ENCODE measurements at regions not wholly inside any gene's neighbourhood (a gene's known extent, or its start where the extent isn't known, plus 50 kb on each side); places are given as distances from the start of the nearest gene placed in this dataset.

- ChIA-PET CTCF (no interaction called here), RAD21 (ENCODE audit: low non-redundant PET in 1 of 2, low total read pairs in 2 of 2, uncharacterized antibody in 2 of 2, unreplicated experiment in 2 of 2) (no interaction called here), POLR2A (no interaction called here)
- intact Hi-C loops (cut with micrococcal nuclease) = no loop called here
- no peak for DNase-seq (ENCODE audit: low read depth, low spot score)
- Histone ChIP-seq H3K4me3 (replicated peaks in 1 of 2; ENCODE audit: low read depth in 1 of 2, low read length in 2 of 2) (no peak overlapping the region), H3K79me2 (ENCODE audit: insufficient read depth, low read length) (no peaks in the 10 kb centered on the region), H3K27ac (ENCODE audit: low read depth, low read length) (no peak overlapping the region), H4K20me1 (ENCODE audit: insufficient read depth) (no peaks in the 10 kb centered on the region), H3K4me2 (ENCODE audit: low read length) (no peak overlapping the region), H3K9me3 (ENCODE audit: control insufficient read depth in 1 of 2, insufficient read depth in 1 of 2, low read depth in 1 of 2, low read length in 2 of 2) (peaks cover 20 to 27% of the 10 kb centered on the region in 2 experiments; a peak in 2 of 4 replicates), H3K9ac (ENCODE audit: low read length) (no peak overlapping the region), H3K27me3 (ENCODE audit: insufficient read depth, low read length) (no peaks in the 10 kb centered on the region), H3K9me2 (ENCODE audit: insufficient read depth) (no peaks in the 10 kb centered on the region), H3K4me1 (ENCODE audit: control insufficient read depth in 1 of 2, insufficient read depth in 2 of 2, low read length in 2 of 2) (no peaks in the 10 kb centered on the region), H3K36me3 (ENCODE audit: control insufficient read depth in 1 of 2, insufficient read depth in 2 of 2, low read length in 2 of 2) (no peaks in the 10 kb centered on the region), H2AFZ (ENCODE audit: low read depth, low read length, poor library complexity, severe bottlenecking) (no peak overlapping the region)
- TF ChIP-seq ZFX (IDR thresholded peaks at IDR 0.05) (no peak), SP1 (IDR thresholded peaks at IDR 0.05; ENCODE audit: low read depth) (no peak), EZH2 (IDR thresholded peaks at IDR 0.05) (no peak), ELF1 (IDR thresholded peaks at IDR 0.05; ENCODE audit: borderline replicate concordance, low read depth) (no peak), POLR2AphosphoS5 (IDR thresholded peaks at IDR 0.05; ENCODE audit: low read depth, low read length) (no peak), YY1 (IDR thresholded peaks at IDR 0.05; ENCODE audit: extremely low read depth, insufficient replicate concordance, low read depth, low read length) (no peak), CTCF (IDR thresholded peaks at IDR 0.05 in 2 of 3, conservative IDR thresholded peaks at IDR 0.05 in 1 of 3; ENCODE audit: borderline replicate concordance in 1 of 3, insufficient read depth in 1 of 3, low read depth in 2 of 3, low read length in 2 of 3) (no peak), EGR1 (IDR thresholded peaks at IDR 0.05; ENCODE audit: low read depth) (no peak), CBX3 (IDR thresholded peaks at IDR 0.05; ENCODE audit: low read depth) (no peak), SIN3A (IDR thresholded peaks at IDR 0.05; ENCODE audit: low read depth) (no peak), CEBPB (IDR thresholded peaks at IDR 0.05; ENCODE audit: low read depth) (no peak), JUND (IDR thresholded peaks at IDR 0.05) (no peak), SRF (IDR thresholded peaks at IDR 0.05; ENCODE audit: low read depth) (no peak), REST (IDR thresholded peaks at IDR 0.05; ENCODE audit: low read depth) (no peak), RAD21 (IDR thresholded peaks at IDR 0.05; ENCODE audit: low read depth) (no peak), POLR2A (IDR thresholded peaks at IDR 0.05; ENCODE audit: borderline replicate concordance, extremely low read depth, insufficient read depth, insufficient read length) (no peak)
- no peak for ATAC-seq
- no TSS peak for BruUV-seq (replicated peaks)
Observed at GRCh38 chr10:109203646-109204353, 719.5 kb downstream of the XPNPEP1 start.

All from HCT116 (cell line).